GM23248 (cell line): ENCODE measurements at regions not wholly inside any gene's neighbourhood (a gene's known extent, or its start where the extent isn't known, plus 50 kb on each side); places are given as distances from the start of the nearest gene placed in this dataset.

Experiments used
- EZH2 ChIP-seq: fragments of 200-600 bp; sonication (generic); IDR thresholded peaks from 2 replicates; pipeline ENCODE4 v1.6.1; 2018; ENCODE audit warnings: antibody characterized with exemption, mild to moderate bottlenecking; ENCODE audit not compliant: insufficient read depth, poor library complexity, severe bottlenecking
- EZH2phosphoT487 ChIP-seq: fragments of 200-600 bp; sonication (generic); IDR thresholded peaks from 2 replicates; pipeline ENCODE4 v1.6.1; 2018; ENCODE audit warnings: antibody characterized with exemption, moderate library complexity, mild to moderate bottlenecking, low read depth; ENCODE audit not compliant: insufficient read depth

DNA sequence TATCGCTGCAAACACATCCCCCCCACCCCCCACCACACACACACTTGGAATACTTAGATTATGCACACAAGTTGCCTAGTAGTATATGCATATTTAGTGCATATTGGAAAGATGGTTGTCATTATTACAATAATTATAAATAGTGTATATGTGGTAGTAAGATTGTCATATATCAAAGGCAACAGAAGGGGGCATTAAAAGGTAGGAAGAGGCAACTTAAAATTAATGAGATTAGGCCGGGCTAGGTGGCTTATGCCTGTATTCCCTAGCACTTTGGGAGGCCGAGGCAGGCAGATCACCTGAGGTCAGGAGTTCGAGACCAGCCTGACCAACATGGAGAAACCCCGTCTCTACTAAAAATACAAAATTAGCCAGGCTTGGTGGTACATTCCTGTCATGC is 52.1 kb downstream of the GSC start:
- no peak for TF ChIP-seq EZH2
- no peak for TF ChIP-seq EZH2phosphoT487
